ENCODE measurements at regions not wholly inside any gene's neighbourhood (a gene's known extent, or its start where the extent isn't known, plus 50 kb on each side); places are given as distances from the start of the nearest gene placed in this dataset.

- DNase-seq (no peak), ATAC-seq (no peak)
- H3K4me1 ChIP-seq (ENCODE audit: low read depth): no peaks in the 10 kb centered on the region
- H3K9me3 ChIP-seq: no peaks in the 10 kb centered on the region
- TF ChIP-seq CTCF (IDR thresholded peaks at IDR 0.05): no peak
- no peak overlapping the region for H3K4me3 ChIP-seq
- no peaks in the 10 kb centered on the region for H3K36me3 ChIP-seq (ENCODE audit: low read depth)
- intact Hi-C loops (cut with DNase I, micrococcal nuclease): no loop called here
Observed at GRCh38 chr12:25842254-25842653, 116.2 kb upstream of the RASSF8 start.

- Histone ChIP-seq H3K4me3 (no peak overlapping the region), H3K36me3 (ENCODE audit: low read depth) (no peaks in the 10 kb centered on the region), H3K4me1 (ENCODE audit: low read depth) (no peaks in the 10 kb centered on the region), H3K9me3 (no peaks in the 10 kb centered on the region)
- no peak for TF ChIP-seq CTCF (IDR thresholded peaks at IDR 0.05)
- intact Hi-C loops (cut with DNase I, micrococcal nuclease): no loop called here
- ATAC-seq (no peak), DNase-seq (no peak)
Observed at GRCh38 chr12:25843976-25844375, 114.5 kb upstream of the RASSF8 start.

GRCh38 chr12:25845415-25845814 lies 113.1 kb upstream of the RASSF8 start:
- DNase-seq (no peak), ATAC-seq (no peak)
- no peaks in the 10 kb centered on the region for H3K4me1 ChIP-seq (ENCODE audit: low read depth)
- TF ChIP-seq CTCF (IDR thresholded peaks at IDR 0.05): no peak
- no peaks in the 10 kb centered on the region for H3K36me3 ChIP-seq (ENCODE audit: low read depth)
- H3K4me3 ChIP-seq: no peak overlapping the region
- intact Hi-C loops (cut with DNase I, micrococcal nuclease): no loop called here
- no peaks in the 10 kb centered on the region for H3K9me3 ChIP-seq

- intact Hi-C loops (cut with DNase I, micrococcal nuclease): no loop called here
- Histone ChIP-seq H3K4me1 (ENCODE audit: low read depth) (no peaks in the 10 kb centered on the region), H3K36me3 (ENCODE audit: low read depth) (no peaks in the 10 kb centered on the region), H3K4me3 (no peak overlapping the region), H3K9me3 (no peaks in the 10 kb centered on the region)
- TF ChIP-seq CTCF (IDR thresholded peaks at IDR 0.05): no peak
- ATAC-seq: no peak
- no peak for DNase-seq
Observed at GRCh38 chr12:25852792-25853191, 105.7 kb upstream of the RASSF8 start.

- Histone ChIP-seq H3K4me1 (ENCODE audit: low read depth) (no peaks in the 10 kb centered on the region), H3K9me3 (no peaks in the 10 kb centered on the region), H3K4me3 (no peak overlapping the region), H3K36me3 (ENCODE audit: low read depth) (no peaks in the 10 kb centered on the region)
- DNase-seq (no peak), ATAC-seq (no peak)
- TF ChIP-seq CTCF (IDR thresholded peaks at IDR 0.05): no peak
- intact Hi-C loops (cut with DNase I, micrococcal nuclease): no loop called here
Observed at GRCh38 chr12:25853316-25854095, 105.0 kb upstream of the RASSF8 start.

- Histone ChIP-seq H3K4me3 (no peak overlapping the region), H3K36me3 (ENCODE audit: low read depth) (no peaks in the 10 kb centered on the region), H3K9me3 (no peaks in the 10 kb centered on the region), H3K4me1 (ENCODE audit: low read depth) (no peaks in the 10 kb centered on the region)
- no peak for TF ChIP-seq CTCF (IDR thresholded peaks at IDR 0.05)
- ATAC-seq: no peak
- intact Hi-C loops (cut with DNase I, micrococcal nuclease): no loop called here
- DNase-seq: no peak
Observed at GRCh38 chr12:25854991-25855390, 103.5 kb upstream of the RASSF8 start.

Measured in mucosa of descending colon (tissue), 3 donors.